ENCODE measurements at regions not wholly inside any gene's neighbourhood (a gene's known extent, or its start where the extent isn't known, plus 50 kb on each side); places are given as distances from the start of the nearest gene placed in this dataset.

GRCh38 chr12:69151254-69151764 lies 88.1 kb upstream of the CPSF6 start:
- DNase-seq (no peak), ATAC-seq (peak; percentile 39 to 70 (median 60)), FAIRE-seq (no peak)
- H3K9me3 ChIP-seq, result no peaks in the 10 kb centered on the region
- WGBS, 2 donors, result 23 to 25% methylated on average over 7 of the region's 7 CpGs
- H3K27ac ChIP-seq, result peak overlapping the region; percentile 1 to 56 (median 44)
- H3K27me3 ChIP-seq, result no peaks in the 10 kb centered on the region
- H3K4me1 ChIP-seq, result peaks cover 6 to 30% (median 11%) of the 10 kb centered on the region in 3 donors
- no peak overlapping the region for H3K4me3 ChIP-seq
- no peaks in the 10 kb centered on the region for H3K36me3 ChIP-seq
- TF ChIP-seq, protein P1, sequence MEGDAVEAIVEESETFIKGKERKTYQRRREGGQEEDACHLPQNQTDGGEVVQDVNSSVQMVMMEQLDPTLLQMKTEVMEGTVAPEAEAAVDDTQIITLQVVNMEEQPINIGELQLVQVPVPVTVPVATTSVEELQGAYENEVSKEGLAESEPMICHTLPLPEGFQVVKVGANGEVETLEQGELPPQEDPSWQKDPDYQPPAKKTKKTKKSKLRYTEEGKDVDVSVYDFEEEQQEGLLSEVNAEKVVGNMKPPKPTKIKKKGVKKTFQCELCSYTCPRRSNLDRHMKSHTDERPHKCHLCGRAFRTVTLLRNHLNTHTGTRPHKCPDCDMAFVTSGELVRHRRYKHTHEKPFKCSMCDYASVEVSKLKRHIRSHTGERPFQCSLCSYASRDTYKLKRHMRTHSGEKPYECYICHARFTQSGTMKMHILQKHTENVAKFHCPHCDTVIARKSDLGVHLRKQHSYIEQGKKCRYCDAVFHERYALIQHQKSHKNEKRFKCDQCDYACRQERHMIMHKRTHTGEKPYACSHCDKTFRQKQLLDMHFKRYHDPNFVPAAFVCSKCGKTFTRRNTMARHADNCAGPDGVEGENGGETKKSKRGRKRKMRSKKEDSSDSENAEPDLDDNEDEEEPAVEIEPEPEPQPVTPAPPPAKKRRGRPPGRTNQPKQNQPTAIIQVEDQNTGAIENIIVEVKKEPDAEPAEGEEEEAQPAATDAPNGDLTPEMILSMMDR (IDR thresholded peaks at IDR 0.05), result no peak
- intact Hi-C loops (cut with DNase I), result loop anchor here in 2 of 3 donors (10.0 kb wide), 2 partner anchors 103 to 257 kb away; no protein-coding TSS in a partner anchor

- Histone ChIP-seq H3K27me3 (no peaks in the 10 kb centered on the region), H3K4me1 (peaks cover 6 to 28% (median 11%) of the 10 kb centered on the region in 3 donors), H3K9me3 (no peaks in the 10 kb centered on the region), H3K4me3 (no peak overlapping the region), H3K27ac (no peak overlapping the region), H3K36me3 (no peaks in the 10 kb centered on the region)
- peak; percentile 37 for FAIRE-seq
- WGBS, 2 donors, result 11 to 12% methylated on average over 7 of the region's 7 CpGs
- intact Hi-C loops (cut with DNase I), result loop anchor here in 2 of 3 donors (10.0 kb wide), 2 partner anchors 100 to 260 kb away; no protein-coding TSS in a partner anchor
- TF ChIP-seq, protein P1 (IDR thresholded peaks at IDR 0.05), result peak; percentile 68 to 97 (median 86)
- ATAC-seq, result peak; percentile 32 to 72 (median 67)
- peak in 5 of 6 donors; percentile 52 to 84 (median 71) for DNase-seq
These were observed 84.6 kb upstream of the CPSF6 start for GRCh38 chr12:69154585-69155363.

DNA sequence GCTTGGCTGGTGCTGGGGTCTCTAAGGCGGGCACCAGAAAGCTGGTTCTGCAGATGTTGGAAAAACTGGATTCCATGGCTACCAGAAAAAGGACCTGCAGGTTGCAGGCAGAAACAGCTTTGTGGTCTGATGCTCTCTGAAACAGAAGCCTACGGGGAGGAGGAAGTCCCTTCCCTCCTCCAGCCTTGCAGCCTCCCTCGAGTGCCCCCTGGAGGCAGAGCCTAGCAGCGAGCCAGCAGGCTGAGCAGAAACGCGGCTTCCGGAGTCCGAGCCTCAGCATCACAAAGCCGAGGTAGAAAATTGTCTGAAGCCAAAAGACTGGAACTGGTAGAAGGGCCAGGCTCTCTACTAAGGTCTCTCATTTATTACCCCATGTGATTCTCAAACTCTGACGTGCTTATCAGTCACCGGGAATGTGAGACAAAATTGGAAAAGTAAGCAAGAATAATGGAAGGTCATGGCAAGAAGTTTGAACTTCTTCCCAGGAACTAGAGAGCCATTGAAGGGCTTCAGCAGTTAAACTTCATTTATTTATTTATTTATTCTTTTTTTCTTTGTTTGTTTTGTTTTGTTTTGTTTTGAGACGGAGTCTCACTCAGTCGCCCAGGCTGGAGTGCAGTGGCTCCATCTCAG lies 82.2 kb upstream of the CPSF6 start:
- no peak overlapping the region for H3K4me3 ChIP-seq
- no peaks in the 10 kb centered on the region for H3K27me3 ChIP-seq
- H3K4me1 ChIP-seq, result peaks cover 0 to 8% (median 0%) of the 10 kb centered on the region in 3 donors
- no peak for FAIRE-seq
- H3K36me3 ChIP-seq, result no peaks in the 10 kb centered on the region
- peak; percentile 85 to 98 (median 97) for ATAC-seq
- DNase-seq, result peak; percentile 81 to 97 (median 90)
- WGBS, 2 donors, result 15 to 16% methylated on average over 13 of the region's 13 CpGs
- intact Hi-C loops (cut with DNase I), result loop anchor here in 2 of 3 donors (10.0 kb wide), 2 partner anchors 98 to 262 kb away; no protein-coding TSS in a partner anchor
- no peak overlapping the region for H3K27ac ChIP-seq
- TF ChIP-seq, protein P1 (IDR thresholded peaks at IDR 0.05), result peak; percentile 84 to 97 (median 91)
- no peaks in the 10 kb centered on the region for H3K9me3 ChIP-seq

- no peak for ATAC-seq
- Histone ChIP-seq H3K9me3 (no peaks in the 10 kb centered on the region), H3K27ac (no peak overlapping the region), H3K27me3 (no peaks in the 10 kb centered on the region), H3K36me3 (no peaks in the 10 kb centered on the region), H3K4me3 (no peak overlapping the region), H3K4me1 (peaks cover 0 to 2% (median 0%) of the 10 kb centered on the region in 3 donors)
- WGBS, 2 donors, result 51% methylated on average over 2 of the region's 2 CpGs
- TF ChIP-seq, protein P1 (IDR thresholded peaks at IDR 0.05), result no peak
- intact Hi-C loops (cut with DNase I), result no loop called here
- DNase-seq, result no peak
- FAIRE-seq, result no peak
These were observed 77.5 kb upstream of the CPSF6 start for GRCh38 chr12:69161829-69162228.

Data from pancreas (tissue), 10 donors.